HG03066 (cell line): ENCODE measurements at regions not wholly inside any gene's neighbourhood (a gene's known extent, or its start where the extent isn't known, plus 50 kb on each side); places are given as distances from the start of the nearest gene placed in this dataset.
"Not testable (repeated sequence)": the region's sequence is repeated elsewhere in the genome, so short reads cannot be mapped to it uniquely, and the experiment has no call there.

Experiments
- ATAC-seq: cut with Tn5 transposase; IDR thresholded peaks from one replicate; pipeline ENCODE4 v1.9.1; 2021; ENCODE audit warnings: low read depth; ENCODE audit not compliant: unreplicated experiment

- no peak for ATAC-seq
Observed at GRCh38 chr7:83749495-83749894, 100.6 kb upstream of the SEMA3E start.

GRCh38 chr7:83739527-83739926 lies 90.6 kb upstream of the SEMA3E start:
- no peak for ATAC-seq

- ATAC-seq = no peak
Observed at GRCh38 chr7:83738291-83738835, 89.4 kb upstream of the SEMA3E start.

- ATAC-seq = no peak
Observed at GRCh38 chr7:83732305-83732704, 83.4 kb upstream of the SEMA3E start.

GRCh38 chr7:83731154-83731553 lies 82.2 kb upstream of the SEMA3E start:
- ATAC-seq = no peak

- not testable (repeated sequence) for ATAC-seq
Observed at GRCh38 chr7:83716923-83717322, 68.0 kb upstream of the SEMA3E start.

GRCh38 chr7:83708531-83708930 lies 59.6 kb upstream of the SEMA3E start:
- ATAC-seq = no peak

GRCh38 chr7:83704564-83704963 lies 55.6 kb upstream of the SEMA3E start:
- no peak for ATAC-seq

- ATAC-seq = no peak
Observed at GRCh38 chr7:83702446-83702845, 53.5 kb upstream of the SEMA3E start.

GRCh38 chr7:83701736-83702135 lies 52.8 kb upstream of the SEMA3E start:
- no peak for ATAC-seq
